Upper lobe of left lung (tissue), 6 donors: ENCODE measurements at regions not wholly inside any gene's neighbourhood (a gene's known extent, or its start where the extent isn't known, plus 50 kb on each side); places are given as distances from the start of the nearest gene placed in this dataset.

Source experiments
- ATAC-seq, 2 donors: fragments of 200-7000 bp; cut with Tn5 transposase; one replicate each; pipeline ENCODE4 v1.9.1; 2022; ENCODE audit warnings: mild to moderate bottlenecking in 2 of 2, moderate library complexity in 2 of 2; ENCODE audit not compliant: low FRiP score in 2 of 2
- DNase-seq, 2 donors: peaks; one replicate each; pipeline ENCODE4 v3.0.0-alpha.2; 2019 to 2020
- H3K27ac ChIP-seq, 4 donors: fragments of 200-600 bp; sonication (generic); one replicate each; pipeline ENCODE4 v1.5.1; 2016 to 2019
- H3K27me3 ChIP-seq, 4 donors: fragments of 200-600 bp; sonication (generic); one replicate each; pipeline ENCODE4 v1.5.1; 2017 to 2019
- H3K36me3 ChIP-seq, 4 donors: fragments of 200-600 bp; sonication (generic); one replicate each; pipeline ENCODE4 v1.5.1; 2016 to 2019
- H3K4me1 ChIP-seq, 4 donors: fragments of 200-600 bp; sonication (generic); one replicate each; pipeline ENCODE4 v1.5.1; 2018 to 2019
- H3K4me3 ChIP-seq, 4 donors: fragments of 200-600 bp; sonication (generic); one replicate each; pipeline ENCODE4 v1.5.1; 2017 to 2019; ENCODE audit warnings: mild to moderate bottlenecking in 2 of 4, moderate library complexity in 1 of 4
- H3K9me3 ChIP-seq, 4 donors: fragments of 200-600 bp; sonication (generic); one replicate each; pipeline ENCODE4 v1.5.1; 2018 to 2019
- CTCF ChIP-seq, 6 experiments: fragments of 450-650 bp in 4 of 6; fragments of 200-600 bp in 2 of 6; sonication (generic) in 2 of 6; IDR thresholded peaks; one replicate each; pipeline ENCODE4 v1.5.1; 2016 to 2019; ENCODE audit warnings: antibody characterized with exemption in 6 of 6
- EP300 ChIP-seq, 4 donors: sonication (generic); formaldehyde crosslinking; IDR thresholded peaks; one replicate each; pipeline ENCODE4 v1.5.1; 2017; ENCODE audit warnings: antibody characterized with exemption in 4 of 4, control low read depth in 2 of 4
- POLR2A ChIP-seq, 4 donors: fragments of 450-650 bp; IDR thresholded peaks; one replicate each; pipeline ENCODE4 v1.5.1; 2016 to 2017; ENCODE audit warnings: antibody characterized with exemption in 4 of 4, mild to moderate bottlenecking in 2 of 4
- POLR2AphosphoS5 ChIP-seq, 2 donors: sonication (generic); formaldehyde crosslinking; IDR thresholded peaks; one replicate each; pipeline ENCODE4 v1.5.1; 2017; ENCODE audit warnings: antibody characterized with exemption in 2 of 2
- WGBS, 2 donors: methylation state at CpG; one replicate each; pipeline ENCODE4 v1.1.5; 2017 to 2018; 5-methylcytosine and 5-hydroxymethylcytosine counted together
- donor health status: DM: no; HTN: no; CAD: no; lungs with moderate emphysema.
- donor health status: DM: no; HTN: yes; CAD: no; lungs with severe emphysema.

- DNase-seq: no peak
- no peaks in the 10 kb centered on the region for H3K9me3 ChIP-seq
- no peaks in the 10 kb centered on the region for H3K36me3 ChIP-seq
- TF ChIP-seq POLR2A (IDR thresholded peaks at IDR 0.05): no peak
- TF ChIP-seq POLR2AphosphoS5 (IDR thresholded peaks at IDR 0.05): no peak
- no peak for TF ChIP-seq EP300 (IDR thresholded peaks at IDR 0.05)
- TF ChIP-seq CTCF (IDR thresholded peaks at IDR 0.05): no peak
- no peak for ATAC-seq
- no peak overlapping the region for H3K4me3 ChIP-seq
- H3K27me3 ChIP-seq: no peaks in the 10 kb centered on the region
- H3K4me1 ChIP-seq: peaks cover 0 to 3% (median 0%) of the 10 kb centered on the region in 4 donors
- no peak overlapping the region for H3K27ac ChIP-seq
Observed at GRCh38 chr15:94056314-94056713, 175.0 kb upstream of the MCTP2 start.

- Histone ChIP-seq H3K27me3 (no peaks in the 10 kb centered on the region), H3K27ac (no peak overlapping the region), H3K4me1 (peaks cover 0 to 3% (median 0%) of the 10 kb centered on the region in 4 donors), H3K4me3 (no peak overlapping the region), H3K9me3 (no peaks in the 10 kb centered on the region), H3K36me3 (no peaks in the 10 kb centered on the region)
- no peak for ATAC-seq
- TF ChIP-seq POLR2A (IDR thresholded peaks at IDR 0.05) (no peak), EP300 (IDR thresholded peaks at IDR 0.05) (no peak), CTCF (IDR thresholded peaks at IDR 0.05) (no peak), POLR2AphosphoS5 (IDR thresholded peaks at IDR 0.05) (no peak)
- no peak for DNase-seq
Observed at GRCh38 chr15:94053626-94054025, 177.7 kb upstream of the MCTP2 start.

DNA sequence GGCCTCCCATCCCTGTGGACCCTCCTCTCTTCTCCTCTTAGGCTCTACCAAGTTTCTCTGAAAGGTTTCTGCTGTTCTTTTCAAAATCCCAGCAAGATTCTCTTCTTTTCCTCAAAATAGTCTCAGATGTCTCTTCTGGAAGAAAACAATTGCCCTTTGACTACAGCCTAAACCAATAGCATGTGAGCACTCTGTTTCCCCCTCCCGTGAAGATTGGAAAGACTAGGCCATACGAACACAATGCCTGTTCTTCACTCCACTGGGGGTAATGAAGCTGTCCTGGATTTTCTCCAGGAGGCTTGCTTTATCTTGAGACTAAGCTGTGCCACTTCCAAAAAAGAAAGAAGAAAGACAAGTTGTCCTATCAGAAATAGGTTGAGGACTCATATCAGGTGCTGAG is 178.7 kb upstream of the MCTP2 start:
- no peaks in the 10 kb centered on the region for H3K36me3 ChIP-seq
- no peak overlapping the region for H3K4me3 ChIP-seq
- peaks cover 0 to 3% (median 0%) of the 10 kb centered on the region in 4 donors for H3K4me1 ChIP-seq
- no peaks in the 10 kb centered on the region for H3K27me3 ChIP-seq
- ATAC-seq (no peak), DNase-seq (no peak)
- WGBS, 2 donors: 83 to 89% methylated on average over 2 of the region's 2 CpGs
- TF ChIP-seq CTCF (IDR thresholded peaks at IDR 0.05) (no peak), POLR2AphosphoS5 (IDR thresholded peaks at IDR 0.05) (no peak), POLR2A (IDR thresholded peaks at IDR 0.05) (no peak), EP300 (IDR thresholded peaks at IDR 0.05) (no peak)
- H3K9me3 ChIP-seq: no peaks in the 10 kb centered on the region
- H3K27ac ChIP-seq: no peak overlapping the region

DNA sequence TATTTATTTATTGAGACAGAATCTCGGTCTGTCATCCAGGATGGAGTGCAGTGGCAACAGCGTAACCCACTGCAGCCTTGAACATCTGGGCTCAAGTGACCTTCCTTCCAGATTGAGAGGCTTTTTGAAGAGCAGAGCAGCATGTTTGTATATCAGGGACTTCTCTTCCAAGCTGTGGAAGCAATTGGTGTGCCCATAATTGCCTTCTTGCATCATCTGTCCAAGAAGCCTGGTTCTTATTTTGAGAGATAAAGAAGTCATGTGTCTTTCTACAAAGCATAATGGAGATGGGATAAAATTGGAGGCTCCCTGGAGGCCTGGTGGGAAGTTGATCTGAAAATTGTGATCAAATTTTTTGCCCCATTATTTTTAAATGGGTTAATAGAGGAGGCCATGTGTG is 183.8 kb upstream of the MCTP2 start:
- Histone ChIP-seq H3K27me3 (no peaks in the 10 kb centered on the region), H3K9me3 (no peaks in the 10 kb centered on the region), H3K36me3 (no peaks in the 10 kb centered on the region), H3K4me3 (no peak overlapping the region), H3K27ac (no peak overlapping the region), H3K4me1 (no peaks in the 10 kb centered on the region)
- no peak for TF ChIP-seq CTCF (IDR thresholded peaks at IDR 0.05)
- no peak for TF ChIP-seq POLR2A (IDR thresholded peaks at IDR 0.05)
- TF ChIP-seq EP300 (IDR thresholded peaks at IDR 0.05): no peak
- no peak for TF ChIP-seq POLR2AphosphoS5 (IDR thresholded peaks at IDR 0.05)
- 80 to 92% methylated on average over 2 of the region's 2 CpGs for WGBS, 2 donors
- ATAC-seq: no peak
- DNase-seq: no peak

DNA sequence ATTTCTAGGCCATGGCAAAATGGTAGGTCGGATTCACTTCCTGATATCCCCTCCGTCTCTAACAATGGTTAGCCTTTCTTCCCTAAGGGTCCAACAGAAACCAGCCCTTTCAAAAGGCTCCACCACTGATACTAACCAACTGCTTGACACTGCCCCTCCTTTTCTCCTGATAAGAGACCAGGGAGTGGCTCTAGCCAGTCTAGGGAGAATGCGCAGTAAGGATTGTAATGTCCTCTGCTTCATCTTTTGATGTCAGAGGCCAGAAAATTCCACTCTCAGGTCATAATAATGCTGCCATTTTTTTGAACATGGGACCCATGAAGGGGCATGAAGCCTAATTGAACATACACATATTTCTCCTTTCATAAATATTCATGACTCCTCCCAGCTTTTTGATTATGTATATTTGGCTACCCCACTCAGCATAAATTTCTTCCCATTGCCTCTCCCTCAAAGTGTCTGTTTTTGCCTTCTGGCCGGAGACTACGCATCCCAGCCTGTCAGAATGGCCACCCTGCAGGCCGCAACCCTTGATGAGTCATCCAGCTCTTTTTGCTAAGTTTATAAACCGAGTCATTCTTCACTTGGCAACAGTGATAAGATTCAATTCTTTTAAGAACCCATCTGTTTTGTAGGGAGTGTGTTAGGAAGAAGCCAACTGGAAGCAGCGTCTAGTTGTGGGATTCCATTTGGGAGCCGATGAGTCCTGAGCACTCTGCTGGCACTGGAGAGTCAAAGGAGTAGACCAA is 189.0 kb upstream of the MCTP2 start:
- Histone ChIP-seq H3K27ac (no peak overlapping the region), H3K9me3 (no peaks in the 10 kb centered on the region), H3K36me3 (no peaks in the 10 kb centered on the region), H3K27me3 (no peaks in the 10 kb centered on the region), H3K4me3 (no peak overlapping the region), H3K4me1 (no peaks in the 10 kb centered on the region)
- ATAC-seq: peak in 1 of 2 donors; percentile 84
- DNase-seq: no peak
- 84 to 85% methylated on average over 9 of the region's 9 CpGs for WGBS, 2 donors
- TF ChIP-seq EP300 (IDR thresholded peaks at IDR 0.05) (no peak), POLR2A (IDR thresholded peaks at IDR 0.05) (no peak), CTCF (IDR thresholded peaks at IDR 0.05) (no peak), POLR2AphosphoS5 (IDR thresholded peaks at IDR 0.05) (no peak)
